ENCODE measurements at regions not wholly inside any gene's neighbourhood (a gene's known extent, or its start where the extent isn't known, plus 50 kb on each side); places are given as distances from the start of the nearest gene placed in this dataset.

- TF ChIP-seq, protein P1, sequence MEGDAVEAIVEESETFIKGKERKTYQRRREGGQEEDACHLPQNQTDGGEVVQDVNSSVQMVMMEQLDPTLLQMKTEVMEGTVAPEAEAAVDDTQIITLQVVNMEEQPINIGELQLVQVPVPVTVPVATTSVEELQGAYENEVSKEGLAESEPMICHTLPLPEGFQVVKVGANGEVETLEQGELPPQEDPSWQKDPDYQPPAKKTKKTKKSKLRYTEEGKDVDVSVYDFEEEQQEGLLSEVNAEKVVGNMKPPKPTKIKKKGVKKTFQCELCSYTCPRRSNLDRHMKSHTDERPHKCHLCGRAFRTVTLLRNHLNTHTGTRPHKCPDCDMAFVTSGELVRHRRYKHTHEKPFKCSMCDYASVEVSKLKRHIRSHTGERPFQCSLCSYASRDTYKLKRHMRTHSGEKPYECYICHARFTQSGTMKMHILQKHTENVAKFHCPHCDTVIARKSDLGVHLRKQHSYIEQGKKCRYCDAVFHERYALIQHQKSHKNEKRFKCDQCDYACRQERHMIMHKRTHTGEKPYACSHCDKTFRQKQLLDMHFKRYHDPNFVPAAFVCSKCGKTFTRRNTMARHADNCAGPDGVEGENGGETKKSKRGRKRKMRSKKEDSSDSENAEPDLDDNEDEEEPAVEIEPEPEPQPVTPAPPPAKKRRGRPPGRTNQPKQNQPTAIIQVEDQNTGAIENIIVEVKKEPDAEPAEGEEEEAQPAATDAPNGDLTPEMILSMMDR (IDR thresholded peaks at IDR 0.05), result no peak
- TF ChIP-seq POLR2A (IDR thresholded peaks at IDR 0.05), result no peak
These were observed 175.9 kb downstream of the ERCC6L2 start for GRCh38 chr9:96051423-96051822.

Data from right lobe of liver (tissue), 4 donors.